ENCODE measurements at regions not wholly inside any gene's neighbourhood (a gene's known extent, or its start where the extent isn't known, plus 50 kb on each side); places are given as distances from the start of the nearest gene placed in this dataset.

GRCh38 chr1:162993846-162994245, 75.3 kb upstream of the RGS4 start:
- TF ChIP-seq CTCF (IDR thresholded peaks at IDR 0.05; ENCODE audit: insufficient read depth, low read length, severe bottlenecking): no peak
- FAIRE-seq: no peak

GRCh38 chr1:162992945-162993344, 76.2 kb upstream of the RGS4 start:
- Histone ChIP-seq H3K4me3 (ENCODE audit: low read depth, low read length) (no peak overlapping the region), H3K36me3 (ENCODE audit: control insufficient read depth, insufficient read depth, low read length) (no peaks in the 10 kb centered on the region), H3K27me3 (ENCODE audit: control insufficient read depth, insufficient read depth, low read length) (no peaks in the 10 kb centered on the region)
- FAIRE-seq (no peak), DNase-seq (ENCODE audit: low read depth) (no peak)
- no peak for TF ChIP-seq CTCF (IDR thresholded peaks at IDR 0.05; ENCODE audit: insufficient read depth, low read length, severe bottlenecking)

More at GRCh38 chr1:162993846-162994245, 75.3 kb upstream of the RGS4 start:
- H3K36me3 ChIP-seq (ENCODE audit: control insufficient read depth, insufficient read depth, low read length): no peaks in the 10 kb centered on the region
- DNase-seq (ENCODE audit: low read depth): no peak
- no peak overlapping the region for H3K4me3 ChIP-seq (ENCODE audit: low read depth, low read length)
- H3K27me3 ChIP-seq (ENCODE audit: control insufficient read depth, insufficient read depth, low read length): no peaks in the 10 kb centered on the region

- no peak for FAIRE-seq
- Histone ChIP-seq H3K27me3 (ENCODE audit: control insufficient read depth, insufficient read depth, low read length) (no peaks in the 10 kb centered on the region), H3K36me3 (ENCODE audit: control insufficient read depth, insufficient read depth, low read length) (no peaks in the 10 kb centered on the region), H3K4me3 (ENCODE audit: low read depth, low read length) (no peak overlapping the region)
- DNase-seq (ENCODE audit: low read depth): peak; percentile 30
- no peak for TF ChIP-seq CTCF (IDR thresholded peaks at IDR 0.05; ENCODE audit: insufficient read depth, low read length, severe bottlenecking)
Observed at GRCh38 chr1:162991444-162991843, 77.7 kb upstream of the RGS4 start.

GRCh38 chr1:162990665-162991064, 78.5 kb upstream of the RGS4 start:
- no peak for DNase-seq (ENCODE audit: low read depth)
- no peak for TF ChIP-seq CTCF (IDR thresholded peaks at IDR 0.05; ENCODE audit: insufficient read depth, low read length, severe bottlenecking)
- no peak overlapping the region for H3K4me3 ChIP-seq (ENCODE audit: low read depth, low read length)
- no peak for FAIRE-seq
- H3K36me3 ChIP-seq (ENCODE audit: control insufficient read depth, insufficient read depth, low read length): no peaks in the 10 kb centered on the region
- H3K27me3 ChIP-seq (ENCODE audit: control insufficient read depth, insufficient read depth, low read length): no peaks in the 10 kb centered on the region

- peak; percentile 9 for TF ChIP-seq CTCF (IDR thresholded peaks at IDR 0.05; ENCODE audit: insufficient read depth, low read length, severe bottlenecking)
- no peaks in the 10 kb centered on the region for H3K27me3 ChIP-seq (ENCODE audit: control insufficient read depth, insufficient read depth, low read length)
- no peak overlapping the region for H3K4me3 ChIP-seq (ENCODE audit: low read depth, low read length)
- no peaks in the 10 kb centered on the region for H3K36me3 ChIP-seq (ENCODE audit: control insufficient read depth, insufficient read depth, low read length)
- FAIRE-seq (no peak), DNase-seq (ENCODE audit: low read depth) (no peak)
Observed at GRCh38 chr1:162988869-162989268, 80.3 kb upstream of the RGS4 start.

GRCh38 chr1:162987866-162988265, 81.3 kb upstream of the RGS4 start:
- no peak for FAIRE-seq
- no peak for TF ChIP-seq CTCF (IDR thresholded peaks at IDR 0.05; ENCODE audit: insufficient read depth, low read length, severe bottlenecking)
- peak; percentile 94 for DNase-seq (ENCODE audit: low read depth)

More at GRCh38 chr1:162987866-162988265, 81.3 kb upstream of the RGS4 start:
- Histone ChIP-seq H3K27me3 (ENCODE audit: control insufficient read depth, insufficient read depth, low read length) (no peaks in the 10 kb centered on the region), H3K4me3 (ENCODE audit: low read depth, low read length) (no peak overlapping the region), H3K36me3 (ENCODE audit: control insufficient read depth, insufficient read depth, low read length) (no peaks in the 10 kb centered on the region)

All from bronchial epithelial cell (primary cell).